22Rv1 (cell line): ENCODE measurements at regions not wholly inside any gene's neighbourhood (a gene's known extent, or its start where the extent isn't known, plus 50 kb on each side); places are given as distances from the start of the nearest gene placed in this dataset.
"Not testable (repeated sequence)": the region's sequence is repeated elsewhere in the genome, so short reads cannot be mapped to it uniquely, and the experiment has no call there.

Experiments
- H3K27ac ChIP-seq: fragments of 450-650 bp; 2 replicates; pipeline ENCODE4 v1.5.1; 2017
- CTCF ChIP-seq: fragments of 450-650 bp; IDR thresholded peaks from 2 replicates; pipeline ENCODE4 v1.5.1; 2017; ENCODE audit warnings: mild to moderate bottlenecking
- ZFX ChIP-seq: fragments of 450-650 bp; IDR thresholded peaks from 2 replicates; pipeline ENCODE4 v1.6.1; 2017; ENCODE audit warnings: antibody characterized with exemption, borderline replicate concordance

DNA sequence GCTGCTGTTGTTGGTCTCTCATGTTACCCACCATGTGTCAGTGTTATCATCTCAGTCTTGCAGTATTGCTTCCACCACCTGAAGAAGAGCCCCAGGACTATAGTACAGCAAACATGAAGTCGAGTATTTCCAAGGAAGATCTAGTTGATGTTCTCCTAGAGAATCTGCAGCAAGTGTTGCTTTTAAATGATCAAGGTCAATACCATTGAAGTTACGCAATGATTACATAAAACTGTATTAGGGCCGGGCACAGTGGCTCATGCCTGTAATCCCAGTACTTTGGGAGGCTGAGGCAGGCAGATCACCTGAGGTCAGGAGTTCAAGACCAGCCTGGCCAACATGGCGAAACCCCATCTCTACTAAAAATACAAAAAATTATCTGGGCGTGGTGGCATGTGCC is 173.9 kb downstream of the TJP1 start:
- not testable (repeated sequence) for H3K27ac ChIP-seq

GRCh38 chr15:29645841-29646240 is 176.4 kb downstream of the TJP1 start:
- H3K27ac ChIP-seq, result no peak overlapping the region
- TF ChIP-seq ZFX (no peak), CTCF (no peak)

DNA sequence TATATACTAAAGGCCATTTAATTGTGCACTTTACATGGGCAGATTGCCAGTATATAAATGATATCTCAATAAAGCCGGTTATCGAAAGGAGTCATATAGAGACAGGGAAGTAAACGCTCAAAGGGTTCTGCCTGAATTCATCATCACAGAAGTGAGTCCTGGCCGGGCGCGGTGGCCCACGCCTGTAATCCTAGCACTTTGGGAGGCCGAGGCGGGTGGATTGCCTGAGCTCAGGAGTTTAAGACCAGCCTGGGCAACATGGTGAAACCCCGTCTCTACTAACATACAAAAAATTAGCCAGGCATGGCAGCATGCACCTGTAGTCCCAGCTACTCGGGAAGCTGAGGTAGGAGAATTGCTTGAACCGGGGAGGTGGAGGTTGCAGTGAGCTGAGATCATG is 177.9 kb downstream of the TJP1 start:
- H3K27ac ChIP-seq, result not testable (repeated sequence)

- H3K27ac ChIP-seq, result no peak overlapping the region
- TF ChIP-seq ZFX (no peak), CTCF (no peak)
Observed at GRCh38 chr15:29638781-29639180, 183.5 kb downstream of the TJP1 start.

- no peak overlapping the region for H3K27ac ChIP-seq
- TF ChIP-seq ZFX (no peak), CTCF (no peak)
Observed at GRCh38 chr15:29638011-29638410, 184.3 kb downstream of the TJP1 start.

DNA sequence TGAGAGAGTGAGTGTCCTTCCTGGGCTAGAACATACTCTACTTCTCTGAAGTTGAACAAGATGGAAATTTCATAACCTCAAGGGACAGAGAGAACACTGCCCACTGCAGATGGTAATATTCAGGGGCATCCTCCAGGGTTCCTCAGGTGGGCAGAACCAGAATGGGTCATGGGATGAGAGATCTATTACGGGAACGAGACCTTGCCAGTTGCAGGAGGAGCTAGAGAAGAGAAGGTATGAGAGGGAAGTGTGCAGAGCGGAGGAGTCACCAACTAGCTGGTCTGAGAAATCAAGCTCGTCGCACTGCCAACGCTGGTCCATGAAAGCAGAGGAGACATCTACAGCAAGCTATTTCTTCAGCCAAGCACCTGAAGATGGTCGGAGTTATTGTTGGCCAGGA is 184.7 kb downstream of the TJP1 start:
- no peak overlapping the region for H3K27ac ChIP-seq
- TF ChIP-seq CTCF (no peak), ZFX (no peak)

GRCh38 chr15:29636921-29637320 is 185.3 kb downstream of the TJP1 start:
- no peak overlapping the region for H3K27ac ChIP-seq
- TF ChIP-seq ZFX (no peak), CTCF (no peak)

GRCh38 chr15:29636140-29636539 is 186.1 kb downstream of the TJP1 start:
- TF ChIP-seq CTCF, result no peak
- no peak for TF ChIP-seq ZFX
- no peak overlapping the region for H3K27ac ChIP-seq

DNA sequence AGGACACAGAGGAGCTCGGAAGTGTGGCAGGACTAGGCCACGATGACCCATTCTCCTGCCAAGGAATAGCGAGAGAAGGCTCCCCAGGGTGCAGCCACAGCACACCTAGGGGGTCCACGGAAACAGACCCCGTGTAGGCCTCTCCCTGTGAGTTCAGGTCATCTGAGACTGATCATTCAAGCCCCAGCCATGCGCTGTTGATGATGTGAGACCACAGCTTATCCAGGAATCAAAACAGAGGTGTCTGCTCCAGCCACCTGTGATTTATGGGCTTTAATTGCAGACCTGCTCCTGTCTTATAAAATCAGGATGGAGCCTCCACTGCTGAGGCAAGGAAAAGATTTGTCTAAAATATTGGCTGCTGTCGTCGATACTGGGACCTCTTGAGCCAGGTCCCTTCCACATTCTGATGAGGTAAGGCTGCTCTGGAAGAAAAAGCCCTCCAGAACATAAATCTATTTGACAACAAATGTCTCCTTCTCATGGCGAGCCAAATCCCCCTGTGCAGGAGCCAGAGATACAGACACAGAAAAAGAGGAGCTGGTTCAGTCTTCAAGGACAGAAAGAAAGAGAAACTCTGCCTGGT is 186.7 kb downstream of the TJP1 start:
- no peak overlapping the region for H3K27ac ChIP-seq
- TF ChIP-seq CTCF (no peak), ZFX (no peak)
